NCI-H446 (cell line): ENCODE measurements at regions not wholly inside any gene's neighbourhood (a gene's known extent, or its start where the extent isn't known, plus 50 kb on each side); places are given as distances from the start of the nearest gene placed in this dataset.
A peak's percentile ranks its signal among the peaks of the same experiment; 100 is the strongest.

Experiments
- DNase-seq, 2 experiments: peaks; one replicate each; lab custom pipeline; 2025; lab: John Stamatoyannopoulos, UW

DNA sequence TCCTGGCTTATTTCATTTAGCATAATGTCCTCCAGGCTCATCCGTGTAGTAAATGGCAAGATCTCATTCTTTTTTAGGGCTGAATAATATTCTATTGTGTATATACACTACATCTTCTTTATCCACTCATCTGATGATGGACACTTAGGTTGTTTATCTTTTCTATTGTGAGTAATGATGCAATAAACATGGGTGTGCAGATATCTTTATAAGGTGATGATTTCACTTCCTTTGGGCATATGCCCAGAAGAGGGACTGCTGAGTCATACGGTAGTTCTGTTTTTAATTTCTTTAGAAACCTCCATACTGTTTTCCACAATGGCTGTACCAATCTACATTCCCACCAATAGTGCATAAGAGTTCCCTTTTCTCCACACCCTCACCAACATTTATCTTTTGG, 317.6 kb upstream of the CNKSR2 start:
- DNase-seq = no peak

DNA sequence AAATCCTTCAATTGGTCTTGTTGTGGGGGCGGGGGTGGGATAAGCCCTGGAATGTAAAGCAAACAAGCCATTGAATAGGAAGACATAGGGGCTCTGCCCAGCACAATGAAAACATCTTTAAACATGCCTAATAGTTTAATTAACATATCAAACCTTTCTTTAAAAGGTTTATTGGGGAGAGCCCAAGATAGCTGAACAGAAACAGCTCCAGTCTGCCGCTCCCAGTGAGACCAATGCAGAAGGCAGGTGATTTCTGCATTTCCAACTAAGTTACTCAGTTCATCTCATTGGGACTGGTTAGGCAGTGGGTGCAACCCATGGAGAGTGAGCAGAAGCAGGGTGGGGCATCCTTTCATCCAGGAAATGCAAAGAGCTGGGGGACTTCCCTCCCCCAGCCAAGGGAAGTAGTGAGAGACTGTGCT, 327.2 kb upstream of the CNKSR2 start:
- no peak for DNase-seq

DNA sequence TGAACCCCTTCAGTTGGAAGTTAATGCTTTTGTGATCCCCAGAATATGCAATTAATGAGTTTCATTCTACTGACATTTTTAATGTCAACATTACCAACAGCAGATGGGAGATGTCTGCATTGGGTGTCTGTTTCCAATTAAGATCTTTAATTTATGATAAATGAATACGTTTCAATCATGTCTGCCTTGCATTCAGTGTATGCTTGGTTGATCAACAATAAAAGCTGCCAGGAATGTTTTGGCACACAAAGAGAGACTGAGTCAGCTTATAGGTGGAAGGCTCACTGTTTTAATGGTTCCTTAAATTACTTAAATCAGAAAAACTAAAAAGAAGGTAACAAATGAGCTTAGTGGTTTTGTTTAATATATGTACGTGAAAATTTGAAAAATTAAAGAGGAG, 359.9 kb upstream of the CNKSR2 start:
- DNase-seq = peak; percentile 19 to 76

DNA sequence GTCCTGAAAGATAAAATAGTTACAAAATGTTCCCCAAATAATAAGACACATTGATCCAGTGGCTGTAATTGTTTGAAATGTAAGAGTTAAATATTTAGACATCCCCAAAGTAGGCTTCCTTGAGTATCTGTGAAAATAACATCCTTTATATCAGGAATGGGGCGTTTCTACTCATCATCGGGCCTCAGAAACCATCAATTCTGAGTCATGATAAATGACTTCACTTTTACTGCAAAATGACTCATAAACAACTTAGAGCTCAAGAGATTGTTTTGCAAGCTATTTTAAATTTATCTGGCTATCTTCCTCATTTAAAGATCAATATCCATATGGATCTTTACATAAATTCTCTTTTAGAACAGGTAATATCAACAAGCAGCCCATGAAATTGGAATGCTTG, 369.4 kb upstream of the CNKSR2 start:
- DNase-seq = no peak

DNA sequence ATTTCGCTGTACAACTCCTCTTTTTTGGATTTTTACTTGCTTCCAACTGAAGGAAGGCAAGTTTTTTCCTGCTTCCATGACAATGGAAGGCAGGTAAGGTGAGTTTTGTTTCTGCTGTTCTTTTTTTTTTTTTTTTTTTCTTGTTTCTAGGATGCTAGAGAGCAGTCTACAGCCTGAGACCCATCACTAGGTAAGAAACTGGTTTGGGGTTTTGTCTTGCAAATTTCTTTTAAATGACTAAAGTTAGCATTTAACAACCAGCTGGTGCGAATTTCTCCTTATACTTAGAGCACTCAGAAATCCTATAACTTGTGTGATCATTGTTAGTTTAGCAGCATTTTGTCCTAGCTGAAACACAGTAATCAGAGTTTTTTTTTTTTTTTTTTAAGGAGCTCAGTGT, 378.4 kb upstream of the CNKSR2 start:
- DNase-seq = no peak

DNA sequence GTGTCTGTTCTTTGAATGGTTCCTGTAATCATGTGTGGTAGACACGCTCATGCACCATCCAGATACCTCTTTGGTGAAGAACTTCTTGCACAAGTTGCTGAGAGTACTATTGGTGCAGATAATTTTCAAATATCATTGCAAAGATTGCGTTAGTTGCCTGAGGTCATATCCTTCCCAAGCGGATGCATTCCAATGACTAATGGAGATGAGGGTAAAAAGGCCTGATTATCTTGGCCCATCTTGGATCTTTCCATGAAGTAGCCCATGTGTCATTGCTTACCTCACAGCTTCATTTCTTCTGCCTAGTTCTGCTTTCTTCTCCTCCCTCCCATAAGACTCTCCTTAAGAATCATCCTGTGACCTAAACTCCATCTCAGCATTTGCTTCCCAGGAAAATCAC, 384.9 kb upstream of the CNKSR2 start:
- no peak for DNase-seq

DNA sequence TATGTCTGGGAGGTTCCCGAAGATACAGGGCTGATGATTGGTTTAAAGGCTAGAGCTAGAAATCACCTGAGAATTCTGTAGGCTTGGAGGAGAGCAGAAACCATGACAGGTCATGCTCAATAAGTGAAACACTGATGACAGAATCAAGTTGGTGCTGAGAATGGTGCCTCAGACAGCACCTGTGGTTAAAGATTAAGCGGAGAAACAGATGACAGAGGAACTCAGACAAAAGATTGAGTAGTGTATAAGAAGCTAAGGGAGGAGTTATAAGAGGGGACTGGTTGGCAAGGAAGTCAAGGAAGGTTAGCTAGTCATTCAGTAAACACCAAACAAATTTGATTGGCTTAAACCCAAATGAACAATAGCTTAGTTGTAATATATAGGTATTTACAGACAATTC, 385.4 kb upstream of the CNKSR2 start:
- no peak for DNase-seq

DNA sequence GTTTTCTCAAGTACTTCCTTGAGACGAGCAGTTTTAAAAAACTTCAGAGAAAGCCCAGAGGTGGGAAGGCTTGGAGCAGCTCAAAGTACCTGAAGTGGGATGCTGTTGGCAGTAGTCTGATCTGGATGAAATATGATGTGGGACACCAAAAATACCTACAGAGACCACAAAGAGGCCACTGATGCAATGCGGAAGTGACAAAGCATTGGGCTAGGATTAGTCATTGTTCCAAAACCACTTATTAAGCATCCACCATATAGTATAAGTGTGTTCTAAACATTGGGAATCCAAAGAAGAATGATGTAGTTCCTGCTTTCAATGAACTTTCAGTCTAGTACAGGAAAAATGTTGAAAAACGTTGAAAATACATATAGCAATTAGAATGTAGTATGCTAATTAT, 386.1 kb upstream of the CNKSR2 start:
- no peak for DNase-seq

DNA sequence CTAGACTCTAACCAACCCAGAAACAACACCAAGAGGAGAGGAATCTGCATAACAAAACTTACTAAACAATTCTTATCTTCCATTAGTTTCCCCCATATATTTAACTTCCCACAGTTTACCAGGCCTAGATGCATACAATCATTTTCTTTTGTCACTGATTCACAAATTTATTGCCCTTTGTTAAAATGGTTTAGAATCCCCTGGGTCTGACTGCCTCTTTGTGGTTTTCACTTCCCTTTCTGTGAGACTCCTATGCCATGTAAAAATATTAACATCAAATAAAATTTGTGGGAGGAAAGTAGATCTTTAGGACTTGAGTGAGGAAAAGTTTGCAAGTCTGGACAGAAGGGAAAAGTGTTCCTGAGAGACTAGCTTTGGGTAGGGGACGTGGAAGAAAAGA, 393.8 kb upstream of the CNKSR2 start:
- DNase-seq = no peak

DNA sequence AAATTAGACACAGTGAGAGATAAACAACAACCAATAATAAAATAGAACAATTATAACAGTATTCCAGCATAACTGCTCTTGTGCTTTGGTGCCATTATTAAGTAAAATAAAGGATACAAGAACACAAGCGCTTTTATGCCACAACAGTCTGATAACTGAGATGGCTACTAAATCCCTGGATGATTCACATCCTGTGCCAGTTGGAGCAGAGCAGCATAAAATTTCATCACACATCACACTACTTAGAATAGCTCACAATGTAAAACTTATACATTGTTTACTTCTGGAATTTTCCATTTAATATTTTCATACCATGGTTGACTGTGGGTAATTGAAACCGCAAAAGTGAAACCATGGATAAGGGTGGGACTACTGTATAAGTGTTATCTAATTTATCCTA, 399.9 kb upstream of the CNKSR2 start:
- DNase-seq = no peak

DNA sequence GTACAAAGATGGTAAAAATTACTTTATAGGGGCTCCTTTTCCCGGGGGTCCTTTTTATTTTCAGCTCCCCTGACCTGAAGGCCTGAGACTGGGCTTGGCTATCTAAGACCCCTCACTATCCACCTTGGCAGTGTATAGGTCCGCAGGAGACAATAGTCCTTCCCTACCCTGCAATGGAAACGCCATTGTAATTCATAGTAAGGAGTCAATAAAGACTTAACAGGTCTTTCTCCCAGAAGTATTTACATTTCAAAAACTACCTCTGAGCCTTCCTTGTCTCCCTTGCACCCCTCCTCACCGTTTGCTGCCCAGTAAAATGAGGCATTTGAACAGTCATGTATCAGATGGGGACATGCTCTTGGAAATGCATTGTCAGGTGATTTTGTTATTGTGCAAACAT, 401.2 kb upstream of the CNKSR2 start:
- no peak for DNase-seq

DNA sequence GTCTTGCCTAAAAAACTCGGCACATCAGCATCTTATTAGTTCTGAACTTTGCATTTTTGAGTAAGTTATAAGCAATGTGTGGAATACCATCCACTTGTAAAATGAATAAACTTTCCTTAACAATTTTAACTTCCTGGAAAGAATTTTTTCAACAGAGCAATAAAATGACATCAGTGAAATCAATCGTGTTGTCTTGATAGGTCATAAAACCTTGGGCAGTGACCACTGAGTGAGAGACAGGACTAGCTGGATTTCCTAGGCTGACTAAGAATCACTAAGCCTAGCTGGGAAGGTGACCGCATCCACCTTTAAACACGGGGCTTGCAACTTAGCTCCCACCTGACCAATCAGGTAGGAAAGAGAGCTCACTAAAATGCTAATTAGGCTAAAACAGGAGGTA, 403.0 kb upstream of the CNKSR2 start:
- DNase-seq = no peak

DNA sequence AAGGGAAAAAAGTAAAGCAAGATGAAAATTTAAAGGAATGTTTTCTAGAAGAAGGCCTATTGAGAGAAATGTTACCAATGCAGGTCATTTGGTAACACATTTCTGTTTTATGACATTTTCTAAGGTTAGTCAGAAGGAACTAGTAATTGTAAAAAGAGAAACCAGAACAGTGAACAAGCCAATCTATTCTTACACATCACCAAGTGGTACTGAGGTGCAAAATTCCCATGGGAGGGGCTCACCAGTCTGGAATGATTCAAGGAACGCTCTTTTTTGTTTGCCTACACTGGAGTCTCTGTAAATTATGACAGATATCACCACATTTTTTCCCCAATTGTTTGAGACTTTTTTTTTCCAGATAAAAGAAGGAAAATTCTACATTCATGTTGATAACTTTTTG, 404.7 kb upstream of the CNKSR2 start:
- no peak for DNase-seq

DNA sequence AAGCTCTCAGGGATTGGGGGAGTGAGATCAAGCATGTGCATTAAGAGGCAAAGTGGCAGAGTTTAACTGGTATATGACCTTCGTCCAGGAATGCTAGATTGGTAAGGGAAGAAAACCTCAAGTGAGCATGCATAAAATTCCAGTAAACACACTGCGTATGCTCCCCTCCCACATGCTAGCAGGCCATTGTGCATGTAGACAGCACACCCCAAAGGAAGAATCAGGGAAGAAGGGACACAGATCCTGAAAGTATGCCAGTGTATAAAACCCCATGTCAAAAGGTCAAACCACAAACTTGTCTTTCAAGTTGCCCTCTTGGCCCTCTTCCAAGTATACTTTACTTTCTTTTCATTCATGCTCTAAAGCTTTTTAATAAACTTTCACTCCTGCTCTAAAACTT, 405.2 kb upstream of the CNKSR2 start:
- DNase-seq = no peak

DNA sequence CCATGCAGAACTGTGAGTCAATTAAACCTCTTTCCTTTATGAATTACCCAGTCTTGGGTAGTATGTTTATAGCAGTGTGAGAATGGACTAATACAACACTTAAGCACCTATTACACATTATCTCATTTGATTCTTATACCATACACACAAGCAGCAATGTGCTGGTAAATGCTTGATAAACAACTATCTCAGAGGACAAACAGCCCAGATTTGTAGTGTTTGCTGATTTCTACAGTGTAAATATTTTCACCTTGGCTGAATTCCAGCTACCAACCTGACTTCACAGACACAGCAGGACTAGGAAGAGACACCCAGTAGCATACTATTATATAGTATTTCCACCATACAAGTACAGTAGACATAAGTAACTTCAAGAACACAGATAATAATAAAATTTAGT, 406.5 kb upstream of the CNKSR2 start:
- no peak for DNase-seq

DNA sequence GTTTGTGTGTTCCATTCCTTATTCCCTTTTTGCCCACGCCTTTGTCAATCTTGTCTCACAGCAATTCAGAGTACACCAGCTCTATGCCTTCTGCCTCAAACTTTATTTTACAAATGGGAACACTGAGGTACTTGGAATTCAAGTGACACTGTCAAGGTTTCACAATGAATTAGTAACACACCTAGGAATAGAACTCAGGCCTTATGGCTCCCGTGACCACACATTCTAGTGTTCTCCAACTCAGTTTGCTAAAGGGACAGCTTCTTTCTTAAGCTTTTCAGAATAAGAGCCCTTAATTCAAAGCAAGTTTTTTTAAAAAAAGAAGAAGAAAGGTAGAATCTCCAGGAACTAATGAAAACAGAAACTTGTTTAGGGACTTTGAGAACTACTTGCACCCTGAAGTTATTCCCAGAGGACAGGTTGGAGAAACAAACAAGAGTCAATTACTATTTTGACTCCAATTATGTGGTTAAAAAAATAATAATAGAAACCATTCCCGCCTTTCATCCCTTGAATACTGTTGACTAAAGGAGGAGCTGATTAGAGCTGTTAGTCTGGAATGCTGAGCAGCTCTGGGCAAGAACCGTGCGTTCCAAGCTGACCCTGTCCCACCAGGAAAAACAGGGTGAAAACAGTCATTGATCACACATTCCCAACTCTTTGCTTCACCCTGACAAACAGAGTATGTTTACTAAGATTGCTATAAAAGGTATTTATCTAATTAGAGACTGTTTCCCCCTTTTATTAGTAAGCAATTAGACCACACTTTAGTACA, 408.8 kb upstream of the CNKSR2 start:
- no peak for DNase-seq

DNA sequence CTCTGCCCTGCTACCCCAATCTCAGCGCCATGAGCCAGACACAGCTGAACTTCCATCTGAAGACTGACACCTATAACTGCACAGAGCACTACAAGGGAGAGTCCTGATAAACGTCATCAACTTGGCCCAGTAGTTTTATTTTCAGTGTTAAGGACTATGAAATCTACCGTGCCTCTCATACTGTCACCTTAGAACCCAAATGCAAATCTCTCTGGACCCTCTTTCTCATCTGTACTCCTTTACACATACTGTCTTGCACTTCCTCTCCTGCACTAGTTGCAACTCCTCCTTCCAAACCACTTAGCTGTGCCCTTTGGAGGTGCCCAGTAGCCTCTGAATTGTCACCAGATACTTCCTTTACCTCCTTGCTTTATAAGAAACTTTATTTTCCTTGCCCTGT, 420.2 kb upstream of the CNKSR2 start:
- no peak for DNase-seq

DNA sequence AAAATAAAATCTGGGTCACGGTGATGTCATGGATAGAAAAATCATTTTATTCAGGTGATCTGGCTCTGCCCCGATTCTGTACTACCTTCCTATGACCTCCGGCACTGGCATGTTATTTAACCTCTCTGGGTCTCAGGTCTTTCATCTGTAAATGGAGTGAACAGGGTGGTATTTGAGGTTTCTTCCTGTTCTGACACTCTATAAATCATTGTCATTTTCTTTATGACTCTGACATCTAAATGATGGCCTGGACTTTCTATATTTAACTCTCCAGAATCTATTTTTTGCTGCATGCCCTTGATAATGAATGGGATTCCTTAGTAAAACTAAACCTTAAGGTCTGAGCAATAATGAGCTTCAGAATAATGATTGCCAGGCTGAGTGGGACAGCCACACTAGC, 422.0 kb upstream of the CNKSR2 start:
- DNase-seq = no peak

DNA sequence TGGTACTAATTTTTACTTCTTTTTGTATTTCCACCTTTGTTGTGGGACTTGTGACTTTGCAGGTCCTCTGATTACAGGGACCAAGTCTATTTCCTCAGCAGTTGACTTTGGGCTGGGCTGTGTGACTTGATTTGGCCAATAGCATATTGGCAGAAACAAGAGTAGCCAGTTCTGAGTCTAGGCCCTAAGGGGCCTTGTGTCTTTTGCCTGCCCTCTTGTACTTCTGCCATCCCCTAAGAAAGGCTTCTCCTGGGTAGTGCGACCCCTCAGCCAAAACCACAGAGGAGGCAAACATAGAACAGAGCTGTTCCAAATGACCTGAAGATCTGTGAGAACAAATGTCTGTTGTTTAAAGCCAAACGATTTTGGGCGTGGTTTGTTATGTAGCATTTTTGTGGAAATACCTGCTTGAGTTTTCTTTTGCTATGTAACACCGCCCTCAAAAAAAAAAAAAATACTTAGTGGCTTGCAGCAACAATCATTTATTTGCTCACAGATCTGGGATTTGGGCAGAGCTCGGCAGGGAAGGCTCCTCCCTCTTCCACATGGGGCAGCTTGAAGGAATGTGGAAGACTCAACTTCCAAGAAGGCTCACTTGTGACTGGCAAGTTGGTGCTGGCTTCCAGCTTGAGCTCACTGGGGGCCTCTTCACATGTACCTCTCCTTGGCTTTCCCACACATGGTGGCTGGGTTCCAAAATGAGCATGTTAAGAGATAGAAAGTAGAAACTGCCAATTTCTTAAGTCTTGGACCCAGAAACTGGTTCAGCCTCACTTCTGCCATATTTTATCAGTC, 423.0 kb upstream of the CNKSR2 start:
- DNase-seq = peak in 1 of 2 experiments; percentile 53

DNA sequence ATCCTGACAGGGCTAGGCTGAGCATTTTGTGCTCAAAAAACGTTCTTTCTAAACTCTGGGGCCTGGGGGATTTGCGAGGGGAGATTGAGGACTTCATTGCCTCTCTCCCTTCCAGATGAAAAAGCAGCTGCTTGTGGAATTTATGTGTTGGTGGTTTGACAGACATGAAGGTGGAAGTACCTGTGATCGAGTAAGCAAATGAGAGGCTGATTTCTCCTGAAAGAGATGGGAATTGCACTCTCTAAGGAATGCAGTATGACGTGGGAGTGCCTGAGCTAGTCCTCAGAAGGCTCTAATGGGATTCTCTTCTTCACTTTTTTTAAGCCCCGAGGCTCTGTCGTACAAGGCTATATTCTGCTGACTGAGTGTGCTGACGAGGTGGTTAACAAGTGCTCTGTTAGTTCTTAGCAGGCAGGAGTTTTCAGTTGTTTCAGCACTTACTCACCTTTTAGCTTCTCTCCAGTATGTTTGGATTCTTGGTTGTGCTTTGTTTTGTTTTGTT, 426.8 kb upstream of the CNKSR2 start:
- DNase-seq = no peak

DNA sequence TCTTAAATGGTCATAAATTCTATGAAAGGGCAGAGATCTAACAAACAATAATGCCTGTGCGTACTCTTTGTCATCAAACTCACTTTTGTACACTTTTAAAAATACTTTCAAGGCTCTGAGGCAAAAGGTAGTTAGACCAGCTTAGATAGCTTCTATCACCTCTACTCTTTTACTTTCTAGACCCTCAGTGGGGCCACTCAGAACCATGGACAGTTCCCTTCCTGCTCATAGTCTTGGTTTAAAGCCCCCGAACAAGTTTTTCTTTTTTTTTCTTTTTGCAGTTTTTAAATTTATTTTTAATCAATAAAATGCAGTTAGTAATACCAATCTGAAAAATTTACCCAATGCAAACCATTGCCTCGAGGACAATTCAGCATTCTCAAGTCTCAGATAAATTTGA, 460.5 kb upstream of the CNKSR2 start:
- no peak for DNase-seq

DNA sequence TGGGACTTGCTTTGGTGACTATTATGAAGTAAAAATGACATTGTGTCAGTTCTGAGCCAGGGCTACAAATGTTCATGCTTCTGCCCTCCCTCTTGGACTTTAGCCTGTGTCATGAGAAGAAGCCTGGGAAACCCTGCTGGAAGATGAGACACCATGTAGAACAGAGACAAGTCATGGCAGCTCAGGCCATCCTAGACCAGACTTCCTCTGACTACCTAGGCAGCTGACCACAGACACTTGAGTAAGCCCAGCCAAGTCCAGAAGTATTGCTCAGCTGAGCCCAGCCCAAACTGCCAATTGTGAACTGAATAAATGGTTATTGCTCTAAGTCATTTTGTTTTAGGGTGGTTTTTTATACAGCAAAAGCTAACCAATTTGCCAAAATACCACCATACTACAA, 467.6 kb upstream of the CNKSR2 start:
- no peak for DNase-seq

DNA sequence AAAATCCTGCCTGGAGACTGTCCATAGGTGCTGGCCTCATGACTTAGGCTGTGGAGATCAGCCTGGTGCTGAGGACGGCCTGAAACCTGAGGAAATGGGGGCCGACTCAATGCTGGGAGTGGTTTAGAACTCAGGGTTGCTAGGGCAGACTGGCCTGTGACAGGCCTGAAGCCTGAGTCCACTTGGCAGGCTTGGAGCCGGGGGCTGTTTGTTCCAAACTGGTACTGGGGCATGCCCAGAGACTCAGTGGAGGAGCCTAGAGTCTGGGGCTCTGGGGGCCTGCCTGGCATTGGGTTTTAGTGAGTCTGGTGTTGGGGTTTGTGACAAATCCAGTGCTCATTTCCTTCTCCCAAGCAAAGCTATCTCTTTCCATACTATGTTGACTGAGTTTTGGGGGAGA, 489.7 kb upstream of the CNKSR2 start:
- DNase-seq = no peak
